ENCODE measurements at regions not wholly inside any gene's neighbourhood (a gene's known extent, or its start where the extent isn't known, plus 50 kb on each side); places are given as distances from the start of the nearest gene placed in this dataset.

DNA sequence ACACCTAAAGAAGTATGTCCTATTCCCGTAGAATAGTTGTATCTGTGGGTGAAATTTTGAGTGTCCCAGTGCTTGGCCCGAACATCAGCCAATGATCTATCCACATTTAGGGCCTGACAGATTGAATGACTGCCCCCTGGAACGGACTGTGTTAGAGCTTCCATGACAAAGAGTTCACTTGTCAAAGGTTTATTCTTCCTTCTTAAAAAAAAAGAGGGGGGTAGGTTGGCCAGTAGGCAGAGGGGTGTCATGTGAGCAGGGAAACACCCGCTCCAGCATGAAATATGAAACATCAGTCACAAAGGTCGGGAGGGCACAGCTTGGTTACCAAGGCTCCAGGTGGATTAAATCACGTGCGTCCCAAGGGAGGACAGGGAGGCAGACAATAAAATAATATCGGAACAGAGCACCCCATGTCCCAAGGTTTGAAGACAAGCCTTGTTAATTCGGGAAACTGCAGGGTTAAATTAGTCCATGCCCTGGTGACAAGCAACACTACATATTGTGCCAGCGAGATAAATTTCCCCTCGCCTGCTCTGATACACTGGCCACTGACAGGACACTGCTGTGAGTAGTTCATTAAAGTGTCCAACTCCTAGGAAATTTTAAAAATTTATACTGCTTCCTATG, 401.2 kb downstream of the IRX1 start:
- TF ChIP-seq TAF1 (IDR thresholded peaks at IDR 0.05; ENCODE audit: low read depth) (no peak), CEBPB (IDR thresholded peaks at IDR 0.05) (no peak), YY1 (IDR thresholded peaks at IDR 0.05; ENCODE audit: low read depth) (no peak), MAX (IDR thresholded peaks at IDR 0.05) (no peak)

Measured in Ishikawa (cell line).